H1 (cell line): ENCODE measurements at regions not wholly inside any gene's neighbourhood (a gene's known extent, or its start where the extent isn't known, plus 50 kb on each side); places are given as distances from the start of the nearest gene placed in this dataset.

ENCODE experiments used
- CTCF ChIA-PET: fragments of 300-600 bp; sonication (Branson Sonifier 250); formaldehyde crosslinking; loops from one replicate; lab custom pipeline; 2021; ENCODE audit not compliant: partially characterized antibody; lab: Charles Lee
- POLR2A ChIA-PET: fragments of 300-600 bp; sonication (Branson Sonifier 250); formaldehyde crosslinking; loops from one replicate; lab custom pipeline; 2021; ENCODE audit warnings: inconsistent platforms; ENCODE audit not compliant: partially characterized antibody; lab: Charles Lee
- DNase-seq, 2 experiments: peaks; one replicate each; pipeline versions ENCODE4 v3.0.0 to v3.0.0-alpha.2; 2010 to 2022; ENCODE audit warnings: low spot score in 2 of 2, low read depth in 1 of 2, mixed read lengths in 1 of 2
- FAIRE-seq: peaks from 2 replicates; lab custom pipeline; 2011; peaks lifted over from hg19 to GRCh38; lab: Jason Lieb, UNC
- H2AFZ ChIP-seq: 2 replicates; pipeline ENCODE4 v1.8.1; 2012; ENCODE audit warnings: low read length, inconsistent platforms
- H2AK5ac ChIP-seq: 2 replicates; pipeline ENCODE4 v1.6.1; 2013; ENCODE audit warnings: low read depth, low read length
- H2BK120ac ChIP-seq: replicated peaks from 2 replicates; pipeline ENCODE3; 2013; ENCODE audit warnings: low read depth, low read length, inconsistent platforms
- H2BK12ac ChIP-seq: 2 replicates; pipeline ENCODE4 v1.6.1; 2013; ENCODE audit warnings: low read depth, low read length
- H2BK15ac ChIP-seq: 2 replicates; pipeline ENCODE4 v1.6.1; 2013; ENCODE audit warnings: low read length
- H2BK20ac ChIP-seq: 2 replicates; pipeline ENCODE4 v1.6.1; 2013; ENCODE audit warnings: low read length
- H2BK5ac ChIP-seq: 2 replicates; pipeline ENCODE4 v1.6.1; 2013; ENCODE audit warnings: low read depth, low read length
- H3K14ac ChIP-seq: 2 replicates; pipeline ENCODE4 v1.6.1; 2013; ENCODE audit warnings: inconsistent platforms; ENCODE audit not compliant: insufficient read length
- H3K18ac ChIP-seq: 2 replicates; pipeline ENCODE4 v1.6.1; 2013; ENCODE audit warnings: low read length; ENCODE audit errors: extremely low read depth
- H3K23ac ChIP-seq: 2 replicates; pipeline ENCODE4 v1.6.1; 2013; ENCODE audit warnings: inconsistent platforms; ENCODE audit not compliant: insufficient read length
- H3K23me2 ChIP-seq: 2 replicates; pipeline ENCODE4 v1.6.1; 2013; ENCODE audit warnings: low read depth, low read length
- H3K27ac ChIP-seq: 2 replicates; pipeline ENCODE4 v1.6.1; 2011; ENCODE audit warnings: low read depth, low read length, inconsistent platforms
- H3K27me3 ChIP-seq, 4 experiments: replicated peaks in 1 of 4; 1 replicate in 1 of 4; 2 replicates in 3 of 4; pipeline versions ENCODE4 v1.6.1 to v1.8.1; 2011 to 2013; ENCODE audit warnings: low read length in 3 of 4, mild to moderate bottlenecking in 3 of 4, inconsistent platforms in 2 of 4, mixed read lengths in 2 of 4, moderate library complexity in 1 of 4; ENCODE audit not compliant: control insufficient read depth in 3 of 4, insufficient read depth in 3 of 4; ENCODE audit errors: extremely low read depth in 1 of 4
- H3K36me3 ChIP-seq, 4 experiments: 2 replicates each; pipeline versions ENCODE4 v1.6.1 to v1.8.1; 2011 to 2013; ENCODE audit warnings: mild to moderate bottlenecking in 4 of 4, low read length in 3 of 4, moderate library complexity in 2 of 4, control low read depth in 1 of 4, inconsistent platforms in 1 of 4; ENCODE audit not compliant: insufficient read depth in 4 of 4, control insufficient read depth in 2 of 4
- H3K4ac ChIP-seq: replicated peaks from 2 replicates; pipeline ENCODE3; 2013; ENCODE audit warnings: low read length, low read depth, mixed read lengths, inconsistent platforms; ENCODE audit not compliant: insufficient read length
- H3K4me1 ChIP-seq, 4 experiments: replicated peaks in 1 of 4; 1 replicate in 1 of 4; 2 replicates in 3 of 4; pipeline versions ENCODE4 v1.6.1 to v1.8.1; 2011 to 2013; ENCODE audit warnings: low read length in 3 of 4, inconsistent platforms in 2 of 4, mixed read lengths in 1 of 4; ENCODE audit not compliant: insufficient read depth in 4 of 4, control insufficient read depth in 3 of 4
- H3K4me2 ChIP-seq, 2 experiments: 2 replicates each; pipeline versions ENCODE4 v1.6.1 to v1.8.1; 2011 to 2013; ENCODE audit warnings: low read depth in 2 of 2, low read length in 2 of 2, control low read depth in 1 of 2, inconsistent platforms in 1 of 2, mild to moderate bottlenecking in 1 of 2; ENCODE audit not compliant: insufficient read depth in 1 of 2
- H3K4me3 ChIP-seq, 4 experiments: fragments of 200-600, 300-600 bp in 1 of 4; sonication (generic), shearing (Covaris generic), sonication (Bioruptor Twin) in 1 of 4; 2 replicates each; pipeline versions ENCODE4 v1.5.1 to v1.8.1; 2011 to 2016; ENCODE audit warnings: low read length in 4 of 4, low read depth in 3 of 4, control low read depth in 2 of 4, inconsistent platforms in 2 of 4, mild to moderate bottlenecking in 2 of 4, mixed read lengths in 1 of 4, moderate library complexity in 1 of 4; ENCODE audit not compliant: insufficient read depth in 2 of 4; ENCODE audit errors: extremely low read depth in 1 of 4
- H3K56ac ChIP-seq: replicated peaks from 2 replicates; pipeline ENCODE3; 2013; ENCODE audit warnings: low read depth, mild to moderate bottlenecking, mixed read lengths, low read length, inconsistent platforms; ENCODE audit not compliant: insufficient read length
- H3K79me1 ChIP-seq: 2 replicates; pipeline ENCODE4 v1.6.1; 2013; ENCODE audit warnings: low read depth, low read length, control low read depth
- H3K79me2 ChIP-seq, 2 experiments: 2 replicates each; pipeline versions ENCODE4 v1.6.1 to v1.8.1; 2012 to 2013; ENCODE audit warnings: low read length in 2 of 2, mild to moderate bottlenecking in 2 of 2, inconsistent platforms in 1 of 2; ENCODE audit not compliant: insufficient read depth in 2 of 2, control insufficient read depth in 1 of 2
- H3K9ac ChIP-seq, 4 experiments: replicated peaks in 1 of 4; 1 replicate in 1 of 4; 2 replicates in 3 of 4; pipeline versions ENCODE4 v1.6.1 to v1.8.1; 2011 to 2013; ENCODE audit warnings: low read depth in 3 of 4, low read length in 3 of 4, control low read depth in 2 of 4, mild to moderate bottlenecking in 2 of 4, moderate library complexity in 2 of 4, inconsistent platforms in 1 of 4; ENCODE audit errors: extremely low read depth in 1 of 4
- H3K9me3 ChIP-seq, 2 experiments: 2 replicates each; pipeline versions ENCODE4 v1.6.1 to v1.8.1; 2012 to 2013; ENCODE audit warnings: mild to moderate bottlenecking in 2 of 2, moderate library complexity in 2 of 2, control low read depth in 1 of 2, inconsistent platforms in 1 of 2, low read depth in 1 of 2, low read length in 1 of 2, mixed read lengths in 1 of 2; ENCODE audit not compliant: insufficient read depth in 2 of 2
- H4K20me1 ChIP-seq, 2 experiments: replicated peaks in 1 of 2; 2 replicates each; pipeline versions ENCODE3 to v1.8.1; 2011 to 2013; ENCODE audit warnings: inconsistent platforms in 2 of 2, low read length in 2 of 2, mild to moderate bottlenecking in 1 of 2; ENCODE audit not compliant: insufficient read depth in 2 of 2, control insufficient read depth in 1 of 2
- H4K5ac ChIP-seq: 2 replicates; pipeline ENCODE4 v1.6.1; 2013; ENCODE audit warnings: low read length, low read depth, mixed read lengths, inconsistent platforms; ENCODE audit not compliant: insufficient read length
- H4K8ac ChIP-seq: 2 replicates; pipeline ENCODE4 v1.8.0; 2013; ENCODE audit warnings: mild to moderate bottlenecking, moderate library complexity, low read length, inconsistent platforms; ENCODE audit not compliant: insufficient read depth; ENCODE audit errors: extremely low read depth
- H4K91ac ChIP-seq: replicated peaks from 2 replicates; pipeline ENCODE3; 2013; ENCODE audit warnings: low read length, mixed read lengths, inconsistent platforms; ENCODE audit not compliant: insufficient read length
- BACH1 ChIP-seq: IDR thresholded peaks from 2 replicates; pipeline ENCODE4 v1.6.1; 2012; ENCODE audit warnings: low read length, improper control_type of control experiment
- WGBS, 2 experiments: shearing (Covaris generic) in 1 of 2; methylation state at CpG; one replicate each; pipeline versions ENCODE4 v1.1.6 to v1.1.7; 2013 to 2015; ENCODE audit warnings: low lambda C conversion rate in 2 of 2, mixed read lengths in 2 of 2, inconsistent platforms in 1 of 2, low coverage in 1 of 2, missing lambda C conversion rate in 1 of 2; ENCODE audit not compliant: insufficient replicate concordance in 2 of 2, insufficient coverage in 1 of 2, insufficient read length in 1 of 2; ENCODE audit errors: extremely low coverage in 1 of 2, missing lambda C conversion rate in 1 of 2; 5-methylcytosine and 5-hydroxymethylcytosine counted together

DNA sequence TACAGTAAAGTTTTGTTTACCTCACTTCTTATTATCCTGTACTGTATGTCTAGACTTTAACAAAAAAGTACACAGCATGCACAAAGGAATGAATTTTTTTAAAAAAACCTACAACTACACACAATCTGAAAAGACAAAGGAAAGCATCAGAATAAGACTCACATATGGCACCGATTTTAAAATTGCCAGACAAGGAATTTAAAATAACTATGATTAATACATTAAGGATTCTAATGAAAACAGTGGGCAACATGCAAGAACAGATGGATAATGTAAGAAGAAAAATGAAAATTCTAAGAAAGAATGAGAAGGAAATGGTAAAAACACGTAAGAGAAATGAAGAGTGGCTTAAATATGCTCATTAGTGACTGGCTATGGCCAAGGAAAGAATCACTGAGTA, 638.2 kb downstream of the FBXO15 start:
- TF ChIP-seq BACH1: no peak
- no peaks in the 10 kb centered on the region for H3K27me3 ChIP-seq
- ChIA-PET POLR2A (no interaction called here), CTCF (interaction anchor here (0.6 kb wide), 1 partner anchor 248 kb away, joined by 3 read pairs; no protein-coding TSS in a partner anchor)
- no peak overlapping the region for H2AK5ac ChIP-seq
- no peak overlapping the region for H2BK15ac ChIP-seq
- H3K23me2 ChIP-seq: no peaks in the 10 kb centered on the region
- no peak overlapping the region for H2BK5ac ChIP-seq
- no peaks in the 10 kb centered on the region for H3K9me3 ChIP-seq
- H3K4me3 ChIP-seq: no peak overlapping the region
- no peaks in the 10 kb centered on the region for H4K20me1 ChIP-seq
- no peak overlapping the region for H4K8ac ChIP-seq
- FAIRE-seq (no peak), DNase-seq (no peak)
- H3K14ac ChIP-seq: no peak overlapping the region
- no peak overlapping the region for H2BK120ac ChIP-seq
- H3K79me1 ChIP-seq: no peaks in the 10 kb centered on the region
- H3K4me1 ChIP-seq: no peaks in the 10 kb centered on the region
- no peak overlapping the region for H2BK12ac ChIP-seq
- WGBS, 2 experiments: 95% methylated on average over 2 of the region's 2 CpGs; no CpG with 5 or more reads in 1 of the 2 experiments
- H3K9ac ChIP-seq: no peak overlapping the region
- no peak overlapping the region for H2BK20ac ChIP-seq
- no peak overlapping the region for H4K5ac ChIP-seq
- H3K4me2 ChIP-seq: no peak overlapping the region
- H2AFZ ChIP-seq: no peak overlapping the region
- no peak overlapping the region for H3K4ac ChIP-seq
- H3K27ac ChIP-seq: no peak overlapping the region
- no peak overlapping the region for H3K18ac ChIP-seq
- no peak overlapping the region for H4K91ac ChIP-seq
- H3K36me3 ChIP-seq: no peaks in the 10 kb centered on the region
- no peak overlapping the region for H3K23ac ChIP-seq
- H3K79me2 ChIP-seq: no peaks in the 10 kb centered on the region
- H3K56ac ChIP-seq: no peak overlapping the region
